ENCODE measurements at regions not wholly inside any gene's neighbourhood (a gene's known extent, or its start where the extent isn't known, plus 50 kb on each side); places are given as distances from the start of the nearest gene placed in this dataset.

DNA sequence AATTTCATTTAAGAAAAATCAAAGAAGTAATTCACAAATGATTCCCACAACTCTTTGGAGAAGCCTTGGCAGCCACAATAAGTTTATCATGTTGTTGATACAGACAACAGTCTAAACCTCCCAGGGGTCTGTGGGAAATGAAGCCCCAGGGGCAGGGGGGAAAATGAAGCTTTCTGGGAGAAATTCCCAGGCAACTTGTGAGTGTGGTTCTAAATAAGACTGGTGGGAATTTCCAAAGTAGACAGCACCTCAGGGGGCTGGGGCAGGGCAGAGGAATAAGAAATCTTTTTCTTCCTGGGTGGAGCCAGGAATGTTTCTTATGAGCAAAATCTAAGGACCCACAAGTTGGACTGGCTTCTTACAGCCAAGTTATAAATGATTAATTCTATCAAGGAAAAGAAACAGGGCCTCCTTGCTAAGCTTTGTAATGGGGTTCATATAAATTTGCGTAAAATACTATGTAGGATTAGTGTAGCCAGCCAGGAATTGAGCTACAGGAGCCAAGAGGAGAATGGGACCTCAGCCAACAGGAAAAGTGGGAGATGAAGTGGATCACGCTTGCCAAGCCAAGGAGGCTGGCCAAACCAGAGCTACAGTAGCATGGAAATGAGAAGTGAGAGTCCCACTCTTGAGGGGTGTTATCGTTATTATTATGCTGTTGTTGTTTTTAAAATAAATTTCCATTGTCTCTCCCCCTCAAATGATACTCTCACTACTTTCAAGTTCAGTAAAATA is 182.9 kb upstream of the FAR2 start:
- intact Hi-C loops (cut with micrococcal nuclease) = loop anchor here (10.0 kb wide), 1 partner anchor 1231 kb away; no protein-coding TSS in a partner anchor
- Mint-ChIP-seq H3K9me3 (ENCODE audit: unreplicated experiment) (no peaks in the 10 kb centered on the region), H3K4me1 (ENCODE audit: insufficient read depth, unreplicated experiment) (peaks cover 5% of the 10 kb centered on the region), H3K27ac (ENCODE audit: low read depth, unreplicated experiment) (no peak overlapping the region), H3K27me3 (ENCODE audit: insufficient read depth, unreplicated experiment) (no peaks in the 10 kb centered on the region), H3K4me3 (ENCODE audit: unreplicated experiment) (no peak overlapping the region), H3K36me3 (ENCODE audit: insufficient read depth, unreplicated experiment) (no peaks in the 10 kb centered on the region)
- BruUV-seq (replicated peaks) = no TSS peak
- ChIA-PET CTCF (interaction anchor here (1.1 to 1.3 kb wide), 2 partner anchors 9 to 455 kb away, joined by 3 to 5 read pairs; no protein-coding TSS in a partner anchor), POLR2A (no interaction called here)
- DNase-seq (ENCODE audit: unreplicated experiment) = peak; percentile 48
- TF ChIP-seq, protein P1, sequence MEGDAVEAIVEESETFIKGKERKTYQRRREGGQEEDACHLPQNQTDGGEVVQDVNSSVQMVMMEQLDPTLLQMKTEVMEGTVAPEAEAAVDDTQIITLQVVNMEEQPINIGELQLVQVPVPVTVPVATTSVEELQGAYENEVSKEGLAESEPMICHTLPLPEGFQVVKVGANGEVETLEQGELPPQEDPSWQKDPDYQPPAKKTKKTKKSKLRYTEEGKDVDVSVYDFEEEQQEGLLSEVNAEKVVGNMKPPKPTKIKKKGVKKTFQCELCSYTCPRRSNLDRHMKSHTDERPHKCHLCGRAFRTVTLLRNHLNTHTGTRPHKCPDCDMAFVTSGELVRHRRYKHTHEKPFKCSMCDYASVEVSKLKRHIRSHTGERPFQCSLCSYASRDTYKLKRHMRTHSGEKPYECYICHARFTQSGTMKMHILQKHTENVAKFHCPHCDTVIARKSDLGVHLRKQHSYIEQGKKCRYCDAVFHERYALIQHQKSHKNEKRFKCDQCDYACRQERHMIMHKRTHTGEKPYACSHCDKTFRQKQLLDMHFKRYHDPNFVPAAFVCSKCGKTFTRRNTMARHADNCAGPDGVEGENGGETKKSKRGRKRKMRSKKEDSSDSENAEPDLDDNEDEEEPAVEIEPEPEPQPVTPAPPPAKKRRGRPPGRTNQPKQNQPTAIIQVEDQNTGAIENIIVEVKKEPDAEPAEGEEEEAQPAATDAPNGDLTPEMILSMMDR (IDR thresholded peaks at IDR 0.05; ENCODE audit: unreplicated experiment) = no peak

- intact Hi-C loops (cut with micrococcal nuclease) = loop anchor here (10.0 kb wide), 1 partner anchor 1233 kb away; no protein-coding TSS in a partner anchor
- Mint-ChIP-seq H3K36me3 (ENCODE audit: insufficient read depth, unreplicated experiment) (no peaks in the 10 kb centered on the region), H3K4me1 (ENCODE audit: insufficient read depth, unreplicated experiment) (no peaks in the 10 kb centered on the region), H3K27ac (ENCODE audit: low read depth, unreplicated experiment) (no peak overlapping the region), H3K9me3 (ENCODE audit: unreplicated experiment) (no peaks in the 10 kb centered on the region), H3K4me3 (ENCODE audit: unreplicated experiment) (no peak overlapping the region), H3K27me3 (ENCODE audit: insufficient read depth, unreplicated experiment) (no peaks in the 10 kb centered on the region)
- POLR2A ChIA-PET = no interaction called here
- TF ChIP-seq, protein P1 (IDR thresholded peaks at IDR 0.05; ENCODE audit: unreplicated experiment) = no peak
- no TSS peak for BruUV-seq (replicated peaks)
- CTCF ChIA-PET = interaction anchor here (0.7 to 1.1 kb wide), 2 partner anchors 23 to 456 kb away, joined by 3 to 4 read pairs; no protein-coding TSS in a partner anchor
- DNase-seq (ENCODE audit: unreplicated experiment) = no peak
Measured at GRCh38 chr12:28967426-28967825, 181.7 kb upstream of the FAR2 start.

DNA sequence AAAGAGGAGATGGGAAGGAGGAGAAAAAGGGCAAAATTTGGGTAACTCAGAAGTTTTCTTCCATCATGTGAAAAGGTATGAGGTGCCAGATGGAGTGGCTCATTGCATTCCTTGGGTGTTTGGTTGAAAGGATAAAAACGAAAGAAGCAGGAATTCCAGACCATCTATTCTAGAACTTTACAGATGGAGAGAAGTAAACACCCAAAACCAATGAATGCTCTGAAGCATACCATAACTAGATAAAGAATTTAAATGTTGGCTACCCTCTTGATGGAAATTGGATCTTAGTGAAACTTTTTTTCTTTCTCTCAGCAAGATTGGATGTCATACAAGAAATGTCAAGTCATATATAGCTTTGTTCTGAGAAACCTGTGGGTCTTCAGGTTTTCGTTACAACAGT is 175.6 kb upstream of the FAR2 start:
- H3K4me3 Mint-ChIP-seq (ENCODE audit: unreplicated experiment) = no peak overlapping the region
- TF ChIP-seq, protein P1 (IDR thresholded peaks at IDR 0.05; ENCODE audit: unreplicated experiment) = no peak
- H3K9me3 Mint-ChIP-seq (ENCODE audit: unreplicated experiment) = no peaks in the 10 kb centered on the region
- CTCF ChIA-PET = interaction anchor here (1.3 to 1.6 kb wide), 2 partner anchors 10 to 26 kb away, joined by 3 to 6 read pairs; no protein-coding TSS in a partner anchor
- no peak overlapping the region for H3K27ac Mint-ChIP-seq (ENCODE audit: low read depth, unreplicated experiment)
- POLR2A ChIA-PET = no interaction called here
- H3K27me3 Mint-ChIP-seq (ENCODE audit: insufficient read depth, unreplicated experiment) = no peaks in the 10 kb centered on the region
- no peaks in the 10 kb centered on the region for H3K36me3 Mint-ChIP-seq (ENCODE audit: insufficient read depth, unreplicated experiment)
- no peak for DNase-seq (ENCODE audit: unreplicated experiment)
- H3K4me1 Mint-ChIP-seq (ENCODE audit: insufficient read depth, unreplicated experiment) = no peaks in the 10 kb centered on the region
- intact Hi-C loops (cut with micrococcal nuclease) = no loop called here
- BruUV-seq (replicated peaks) = no TSS peak

DNA sequence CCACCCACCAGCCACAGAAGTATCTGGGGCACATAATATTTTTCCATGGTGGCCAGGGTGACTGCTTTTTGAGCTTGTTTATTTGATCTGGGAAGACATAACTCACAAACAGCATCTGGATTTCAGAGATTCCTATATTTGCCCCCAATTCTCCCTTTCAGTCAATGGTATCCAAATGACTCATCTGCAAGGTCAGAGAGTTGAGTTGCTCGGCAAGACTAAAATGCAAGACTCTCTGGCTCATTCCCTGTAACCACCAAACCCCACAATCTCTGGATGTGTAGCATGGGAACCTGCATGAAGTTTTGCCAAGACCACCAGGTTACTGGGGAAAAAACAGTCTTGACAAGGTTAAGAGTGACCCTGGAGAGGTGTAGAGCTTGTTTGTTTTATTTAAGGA is 174.9 kb upstream of the FAR2 start:
- no peak for DNase-seq (ENCODE audit: unreplicated experiment)
- Mint-ChIP-seq H3K27me3 (ENCODE audit: insufficient read depth, unreplicated experiment) (no peaks in the 10 kb centered on the region), H3K36me3 (ENCODE audit: insufficient read depth, unreplicated experiment) (no peaks in the 10 kb centered on the region), H3K4me3 (ENCODE audit: unreplicated experiment) (no peak overlapping the region), H3K4me1 (ENCODE audit: insufficient read depth, unreplicated experiment) (no peaks in the 10 kb centered on the region), H3K27ac (ENCODE audit: low read depth, unreplicated experiment) (no peak overlapping the region), H3K9me3 (ENCODE audit: unreplicated experiment) (no peaks in the 10 kb centered on the region)
- BruUV-seq (replicated peaks) = no TSS peak
- ChIA-PET CTCF (interaction anchor here (1.3 to 1.6 kb wide), 3 partner anchors 8 to 26 kb away, joined by 3 to 6 read pairs (median 5); no protein-coding TSS in a partner anchor), POLR2A (no interaction called here)
- TF ChIP-seq, protein P1 (IDR thresholded peaks at IDR 0.05; ENCODE audit: unreplicated experiment) = no peak
- intact Hi-C loops (cut with micrococcal nuclease) = no loop called here

All from MCF 10A (cell line).